ENCODE measurements at regions not wholly inside any gene's neighbourhood (a gene's known extent, or its start where the extent isn't known, plus 50 kb on each side); places are given as distances from the start of the nearest gene placed in this dataset.

DNA sequence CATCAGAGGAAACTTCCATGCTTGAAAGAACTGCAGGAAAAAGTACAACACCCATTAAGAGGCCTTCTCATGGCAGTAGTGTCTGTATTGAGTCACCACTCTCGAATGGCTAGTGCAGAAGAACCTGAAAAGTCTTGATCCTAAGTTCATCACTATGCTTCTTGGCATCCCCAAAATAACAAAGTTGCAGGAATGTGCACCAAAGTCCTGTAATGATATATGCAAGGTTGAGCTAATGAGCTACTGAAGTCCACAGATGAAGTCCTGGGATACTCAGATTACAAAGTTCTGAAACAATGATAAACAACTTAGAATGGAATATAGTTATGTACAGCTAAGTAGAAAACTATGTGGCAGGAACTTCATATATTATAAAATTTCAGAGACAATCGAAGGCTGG is 545.4 kb downstream of the FOXG1 start:
- TF ChIP-seq ZNF155 (tag by site-specific recombination; IDR thresholded peaks at IDR 0.05) (no peak), ZNF701 (tag by site-specific recombination; IDR thresholded peaks at IDR 0.05) (no peak)
